GM19035 (cell line): ENCODE measurements at regions not wholly inside any gene's neighbourhood (a gene's known extent, or its start where the extent isn't known, plus 50 kb on each side); places are given as distances from the start of the nearest gene placed in this dataset.
"Not testable (repeated sequence)": the region's sequence is repeated elsewhere in the genome, so short reads cannot be mapped to it uniquely, and the experiment has no call there.

ENCODE experiments used
- ATAC-seq: cut with Tn5 transposase; IDR thresholded peaks from one replicate; pipeline ENCODE4 v1.9.1; 2021; ENCODE audit not compliant: unreplicated experiment

- no peak for ATAC-seq
These were observed 480.6 kb downstream of the SETD4 start for GRCh38 chr21:35579520-35580293.

GRCh38 chr21:35578831-35579471 lies 481.4 kb downstream of the SETD4 start:
- no peak for ATAC-seq

DNA sequence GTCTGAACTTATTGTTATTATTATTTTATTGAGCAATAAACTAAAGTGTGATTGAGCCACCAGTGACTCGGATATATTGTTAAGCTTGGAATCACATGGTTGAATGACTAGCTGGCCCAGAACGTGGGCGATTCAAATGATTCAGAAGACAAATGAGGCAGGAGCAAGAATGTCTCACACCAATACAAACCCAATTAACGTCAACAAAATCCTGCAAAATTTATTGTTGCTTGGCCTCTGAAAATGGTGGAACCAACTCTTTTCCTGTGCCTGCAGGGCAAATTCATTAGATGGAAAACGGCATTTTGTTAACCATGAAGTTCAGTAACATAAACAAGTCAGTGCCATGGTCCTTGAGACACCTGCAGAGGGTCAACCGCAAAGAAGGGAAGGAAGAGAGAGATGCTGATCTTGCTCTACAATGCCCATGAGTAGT lies 482.0 kb downstream of the SETD4 start:
- no peak for ATAC-seq

GRCh38 chr21:35575280-35575915 lies 484.9 kb downstream of the SETD4 start:
- ATAC-seq: no peak

- ATAC-seq: no peak
These were observed 486.6 kb downstream of the SETD4 start for GRCh38 chr21:35573472-35574374.

- ATAC-seq: no peak
These were observed 488.4 kb downstream of the SETD4 start for GRCh38 chr21:35571910-35572309.

GRCh38 chr21:35568643-35569042 lies 491.7 kb downstream of the SETD4 start:
- no peak for ATAC-seq

DNA sequence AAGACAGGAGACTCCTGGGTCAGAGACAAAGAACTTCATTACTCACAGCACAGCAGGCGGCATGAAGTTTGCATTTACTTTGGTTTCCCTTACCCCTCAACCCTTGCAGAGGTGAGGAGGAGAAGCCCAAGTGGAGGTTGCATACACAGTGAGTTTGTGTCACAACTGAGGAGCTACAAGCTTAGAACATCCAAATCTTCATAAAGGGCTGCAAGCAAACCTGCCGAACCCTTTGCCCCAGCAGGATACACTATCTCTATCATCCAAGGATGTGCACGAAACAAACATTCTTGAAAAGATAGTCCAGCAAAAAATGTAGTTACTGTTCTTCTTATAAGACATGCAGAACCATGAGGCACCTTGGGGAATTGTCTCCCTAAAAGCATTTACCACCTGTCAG lies 493.5 kb downstream of the SETD4 start:
- ATAC-seq: no peak

DNA sequence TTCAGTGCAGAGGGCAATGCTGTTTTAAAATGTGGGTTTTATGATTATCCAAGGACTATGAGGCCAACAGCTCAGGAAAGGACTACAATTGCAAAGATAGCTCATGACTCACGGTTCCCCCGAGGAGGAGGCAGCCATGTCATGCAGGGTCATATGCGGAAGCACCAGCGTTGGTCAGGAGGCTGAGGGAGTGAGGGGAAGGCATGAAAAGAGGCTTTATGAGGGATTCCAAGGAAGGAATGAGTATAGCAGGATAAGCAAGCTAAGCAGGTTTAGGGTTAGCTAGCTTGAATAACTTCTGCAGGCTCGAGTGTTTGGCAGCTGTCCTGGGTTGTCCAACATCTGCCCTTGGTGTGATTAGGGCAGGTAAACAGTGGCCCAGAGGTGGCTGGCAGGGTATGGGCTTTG lies 495.1 kb downstream of the SETD4 start:
- no peak for ATAC-seq

DNA sequence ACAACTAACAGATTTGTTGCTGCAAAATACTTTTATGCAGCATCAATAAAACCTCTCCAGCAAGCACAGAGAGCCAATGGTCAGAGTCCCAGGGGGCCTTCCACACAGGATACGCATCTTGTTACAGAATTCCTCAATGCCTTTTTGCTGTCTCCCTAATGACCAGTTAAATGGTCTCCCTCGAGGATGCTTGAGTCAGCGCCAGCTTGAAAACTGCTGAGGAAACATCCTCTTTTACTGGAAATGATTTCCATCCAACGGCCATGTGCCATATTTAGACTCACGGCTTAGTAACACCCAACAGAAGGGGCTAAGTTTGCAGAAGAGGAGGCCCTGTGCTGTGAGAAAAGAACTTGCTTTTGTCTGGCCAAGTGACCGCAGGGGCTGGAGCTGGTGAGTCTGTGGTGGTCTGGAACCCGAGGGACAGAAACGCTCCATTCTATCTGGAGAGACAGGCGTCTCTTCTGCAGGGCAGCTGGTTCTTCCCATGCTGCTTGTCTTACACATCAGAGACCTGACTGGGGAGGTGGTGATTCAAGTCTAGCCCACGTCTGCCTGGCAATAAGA lies 496.4 kb downstream of the SETD4 start:
- ATAC-seq: no peak

GRCh38 chr21:35562876-35563275 lies 497.4 kb downstream of the SETD4 start:
- ATAC-seq: no peak

GRCh38 chr21:35561116-35561515 lies 499.2 kb downstream of the SETD4 start:
- no peak for ATAC-seq

DNA sequence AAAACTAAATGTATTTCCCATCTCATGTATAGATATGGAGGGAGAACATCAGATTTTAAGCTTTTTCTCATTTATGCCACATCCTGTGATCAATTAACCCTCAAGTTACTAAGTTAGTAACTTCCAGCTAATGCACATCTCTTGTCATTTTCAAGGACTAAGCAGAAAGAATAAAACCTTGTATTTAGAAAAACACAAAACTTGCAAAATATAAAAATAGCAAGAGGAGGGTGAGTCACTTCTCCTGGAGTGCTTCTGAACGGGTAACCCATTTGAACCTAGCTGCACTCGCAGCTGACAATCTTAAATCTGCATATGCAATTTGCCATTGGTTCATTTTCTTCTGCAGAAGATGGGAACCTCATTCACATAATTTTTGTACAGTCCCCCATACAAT lies 500.5 kb downstream of the SETD4 start:
- ATAC-seq: no peak

GRCh38 chr21:35559128-35559828 lies 501.0 kb downstream of the SETD4 start:
- ATAC-seq: no peak

DNA sequence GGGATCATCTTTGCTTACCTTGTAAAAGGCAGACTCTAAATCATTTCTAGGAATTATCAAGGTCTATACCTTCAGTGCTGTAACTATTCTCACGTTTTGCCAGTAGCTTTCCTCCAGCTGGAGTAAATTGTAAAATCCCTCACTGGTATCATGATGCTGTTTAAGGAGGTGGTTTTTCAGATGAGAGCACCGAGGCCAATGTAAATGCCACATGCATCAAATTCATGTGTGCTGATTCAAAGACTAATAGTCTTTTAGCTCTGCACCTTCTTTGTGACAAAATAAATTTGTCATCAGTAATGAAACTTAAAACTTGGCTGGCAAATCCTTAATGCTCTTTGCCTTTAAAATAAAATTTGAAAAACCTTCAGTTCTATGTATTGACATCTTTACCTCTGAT lies 503.8 kb downstream of the SETD4 start:
- ATAC-seq: no peak

GRCh38 chr21:35552483-35552882 lies 503.4 kb upstream of the RUNX1 start:
- not testable (repeated sequence) for ATAC-seq

DNA sequence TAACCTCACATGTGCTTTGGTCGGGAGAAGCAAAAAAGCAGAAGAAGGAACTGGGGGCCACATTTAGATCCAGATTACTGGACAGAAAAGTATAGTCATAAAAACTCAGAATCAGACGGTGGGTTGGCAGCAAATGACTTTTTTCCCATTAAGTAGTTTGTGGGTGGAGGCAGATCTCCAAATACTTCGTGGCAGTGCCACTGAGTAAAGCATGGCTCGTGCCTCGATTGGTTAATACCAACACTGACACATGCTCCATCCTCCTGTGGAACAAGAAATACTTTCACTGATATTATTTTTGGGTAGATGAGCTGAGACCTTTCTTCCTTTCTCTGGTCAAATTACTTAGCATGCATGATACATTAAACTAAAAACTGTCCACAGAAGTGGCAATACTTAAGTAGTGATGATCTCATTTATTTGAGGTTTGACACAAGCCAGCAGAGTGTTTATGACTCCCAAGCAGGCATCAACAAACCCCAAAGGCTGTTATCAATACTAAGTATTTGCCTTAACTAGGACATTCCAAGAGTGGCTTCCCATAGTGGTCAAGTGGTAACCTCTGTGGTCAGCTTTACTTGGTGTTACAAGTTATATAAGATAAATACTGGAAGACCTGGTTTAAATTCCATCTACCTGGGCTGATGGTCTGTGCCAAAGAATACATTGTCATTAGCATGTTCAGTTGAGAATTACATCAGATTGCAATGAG lies 500.0 kb upstream of the RUNX1 start:
- no peak for ATAC-seq

- ATAC-seq: no peak
These were observed 499.1 kb upstream of the RUNX1 start for GRCh38 chr21:35547946-35548774.

DNA sequence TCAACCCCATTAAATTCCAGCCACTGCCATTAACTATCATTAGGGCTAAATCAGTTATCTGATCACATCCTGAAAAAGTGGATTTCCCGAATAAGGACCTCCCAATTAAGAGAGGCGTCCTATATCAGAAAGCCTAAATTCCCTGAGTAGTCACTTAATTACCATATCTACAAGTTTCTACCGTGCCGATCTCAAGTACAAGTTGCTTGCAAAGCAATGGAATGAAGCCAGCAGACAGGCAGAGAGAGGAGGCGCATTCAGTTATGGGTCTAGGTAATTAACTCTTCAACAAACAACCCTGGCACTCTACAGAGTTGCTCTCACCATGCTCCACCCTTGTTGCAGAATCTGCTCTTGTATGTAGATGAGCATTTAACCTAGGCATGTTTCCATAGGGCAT lies 494.6 kb upstream of the RUNX1 start:
- ATAC-seq: no peak
